OCI-LY3 (cell line): ENCODE measurements at regions not wholly inside any gene's neighbourhood (a gene's known extent, or its start where the extent isn't known, plus 50 kb on each side); places are given as distances from the start of the nearest gene placed in this dataset.

ENCODE experiments used
- H2AFZ ChIP-seq: fragments of 200-600, 300-600 bp; shearing (Covaris generic); 2 replicates; pipeline ENCODE4 v1.6.0; 2014; ENCODE audit warnings: antibody characterized with exemption, low read depth, low read length
- H3K27ac ChIP-seq: fragments of 200-600, 300-600 bp; sonication (generic); 2 replicates; pipeline ENCODE4 v1.5.1; 2014; ENCODE audit warnings: mild to moderate bottlenecking, low read length, moderate library complexity, mixed read lengths
- H3K27me3 ChIP-seq: fragments of 200-600, 300-600 bp; sonication (generic); 2 replicates; pipeline ENCODE4 v1.6.1; 2014; ENCODE audit warnings: low read depth, low read length, mixed read lengths
- H3K36me3 ChIP-seq: fragments of 200-600, 300-600 bp; sonication (generic); replicated peaks from 2 replicates; pipeline ENCODE3; 2014; ENCODE audit warnings: low read depth, low read length, mixed read lengths
- H3K4me1 ChIP-seq: fragments of 300-600, 200-600 bp; sonication (generic); 2 replicates; pipeline ENCODE4 v1.6.1; 2014; ENCODE audit warnings: low read length, mixed read lengths
- H3K4me2 ChIP-seq: fragments of 200-600, 300-600 bp; sonication (generic); 2 replicates; pipeline ENCODE4 v1.6.1; 2014; ENCODE audit warnings: low read length, mixed read lengths
- H3K4me3 ChIP-seq: fragments of 300-600, 200-600 bp; sonication (generic); 2 replicates; pipeline ENCODE4 v1.5.1; 2014; ENCODE audit warnings: antibody characterized with exemption, mild to moderate bottlenecking, low read length, moderate library complexity
- H3K79me2 ChIP-seq: fragments of 300-600, 200-600 bp; shearing (Covaris generic); 2 replicates; pipeline ENCODE4 v1.6.1; 2014; ENCODE audit warnings: mild to moderate bottlenecking, low read length, mixed read lengths
- H3K9ac ChIP-seq: fragments of 300-600, 200-600 bp; shearing (Covaris generic); 2 replicates; pipeline ENCODE4 v1.6.0; 2014; ENCODE audit warnings: mild to moderate bottlenecking, low read length, moderate library complexity
- H3K9me3 ChIP-seq: fragments of 200-600, 300-600 bp; shearing (Covaris generic); 2 replicates; pipeline ENCODE4 v1.6.1; 2014; ENCODE audit warnings: low read length, mixed read lengths; ENCODE audit not compliant: insufficient read depth
- H4K20me1 ChIP-seq: fragments of 200-600, 300-600 bp; sonication (generic); 2 replicates; pipeline ENCODE4 v1.6.1; 2016; ENCODE audit warnings: low read length, mixed read lengths; ENCODE audit not compliant: insufficient read depth
- CTCF ChIP-seq: fragments of 200-600, 300-600 bp; sonication (generic); IDR thresholded peaks from 2 replicates; pipeline ENCODE4 v1.5.1; 2014; ENCODE audit warnings: antibody characterized with exemption, low read length, low read depth
- EZH2phosphoT487 ChIP-seq: fragments of 200-600 bp; shearing (Covaris generic); IDR thresholded peaks from 2 replicates; pipeline ENCODE4 v1.6.1; 2018; ENCODE audit warnings: antibody characterized with exemption, mixed run types, low read depth

- Histone ChIP-seq H3K27me3 (no peaks in the 10 kb centered on the region), H3K36me3 (no peaks in the 10 kb centered on the region)
Observed at GRCh38 chr2:67079729-67080128, 317.4 kb upstream of the ETAA1 start.

GRCh38 chr2:67082813-67083212 is 314.3 kb upstream of the ETAA1 start:
- H3K4me1 ChIP-seq, result no peaks in the 10 kb centered on the region
- no peak overlapping the region for H3K27ac ChIP-seq
- no peaks in the 10 kb centered on the region for H4K20me1 ChIP-seq

More at GRCh38 chr2:67079729-67080128, 317.4 kb upstream of the ETAA1 start:
- Histone ChIP-seq H3K9ac (no peak overlapping the region), H3K4me1 (no peaks in the 10 kb centered on the region), H3K27ac (no peak overlapping the region), H3K79me2 (no peaks in the 10 kb centered on the region), H3K9me3 (no peaks in the 10 kb centered on the region), H4K20me1 (no peaks in the 10 kb centered on the region), H3K4me2 (no peak overlapping the region), H2AFZ (no peak overlapping the region), H3K4me3 (no peak overlapping the region)
- no peak for TF ChIP-seq CTCF
- TF ChIP-seq EZH2phosphoT487, result no peak

GRCh38 chr2:67083951-67084350 is 313.2 kb upstream of the ETAA1 start:
- Histone ChIP-seq H3K27me3 (no peaks in the 10 kb centered on the region), H3K4me3 (no peak overlapping the region), H2AFZ (no peak overlapping the region)

More at GRCh38 chr2:67082813-67083212, 314.3 kb upstream of the ETAA1 start:
- Histone ChIP-seq H3K27me3 (no peaks in the 10 kb centered on the region), H2AFZ (no peak overlapping the region), H3K4me3 (no peak overlapping the region), H3K9me3 (no peaks in the 10 kb centered on the region), H3K9ac (no peak overlapping the region), H3K79me2 (no peaks in the 10 kb centered on the region), H3K36me3 (no peaks in the 10 kb centered on the region), H3K4me2 (no peak overlapping the region)
- TF ChIP-seq EZH2phosphoT487 (no peak), CTCF (no peak)

GRCh38 chr2:67085146-67085545 is 312.0 kb upstream of the ETAA1 start:
- no peak overlapping the region for H3K9ac ChIP-seq
- no peak overlapping the region for H3K4me3 ChIP-seq
- TF ChIP-seq CTCF (no peak), EZH2phosphoT487 (no peak)
- no peaks in the 10 kb centered on the region for H3K36me3 ChIP-seq
- no peak overlapping the region for H3K4me2 ChIP-seq
- H3K9me3 ChIP-seq, result no peaks in the 10 kb centered on the region
- H4K20me1 ChIP-seq, result no peaks in the 10 kb centered on the region
- H3K79me2 ChIP-seq, result no peaks in the 10 kb centered on the region
- H2AFZ ChIP-seq, result no peak overlapping the region
- H3K27me3 ChIP-seq, result no peaks in the 10 kb centered on the region
- no peaks in the 10 kb centered on the region for H3K4me1 ChIP-seq
- H3K27ac ChIP-seq, result no peak overlapping the region

More at GRCh38 chr2:67083951-67084350, 313.2 kb upstream of the ETAA1 start:
- Histone ChIP-seq H4K20me1 (no peaks in the 10 kb centered on the region), H3K4me2 (no peak overlapping the region), H3K4me1 (no peaks in the 10 kb centered on the region), H3K9me3 (no peaks in the 10 kb centered on the region), H3K79me2 (no peaks in the 10 kb centered on the region), H3K27ac (no peak overlapping the region), H3K36me3 (no peaks in the 10 kb centered on the region), H3K9ac (no peak overlapping the region)
- TF ChIP-seq EZH2phosphoT487, result no peak
- TF ChIP-seq CTCF, result no peak
